Superior temporal gyrus (tissue), 1 donor: ENCODE measurements at regions not wholly inside any gene's neighbourhood (a gene's known extent, or its start where the extent isn't known, plus 50 kb on each side); places are given as distances from the start of the nearest gene placed in this dataset.
"Not testable (repeated sequence)": the region's sequence is repeated elsewhere in the genome, so short reads cannot be mapped to it uniquely, and the experiment has no call there.

ENCODE experiments used
- DNase-seq: peaks from one replicate; pipeline ENCODE4 v3.0.0-alpha.2; 2016; ENCODE audit errors: extremely low spot score

GRCh38 chr5:99019254-99019653 is 90.4 kb upstream of the CHD1 start:
- no peak for DNase-seq

- DNase-seq: no peak
Measured at GRCh38 chr5:99010294-99010693, 81.5 kb upstream of the CHD1 start.

- DNase-seq: not testable (repeated sequence)
Measured at GRCh38 chr5:99008009-99008408, 79.2 kb upstream of the CHD1 start.

- no peak for DNase-seq
Measured at GRCh38 chr5:99005506-99005905, 76.7 kb upstream of the CHD1 start.

- no peak for DNase-seq
Measured at GRCh38 chr5:99004960-99005359, 76.2 kb upstream of the CHD1 start.

- DNase-seq: no peak
Measured at GRCh38 chr5:99000876-99001275, 72.1 kb upstream of the CHD1 start.

- no peak for DNase-seq
Measured at GRCh38 chr5:99000221-99000620, 71.4 kb upstream of the CHD1 start.

GRCh38 chr5:98999631-99000030 is 70.8 kb upstream of the CHD1 start:
- DNase-seq: no peak

GRCh38 chr5:98997000-98997399 is 68.2 kb upstream of the CHD1 start:
- DNase-seq: no peak

- no peak for DNase-seq
Measured at GRCh38 chr5:98994611-98995010, 65.8 kb upstream of the CHD1 start.

GRCh38 chr5:98993512-98993911 is 64.7 kb upstream of the CHD1 start:
- DNase-seq: no peak

GRCh38 chr5:98992552-98992951 is 63.7 kb upstream of the CHD1 start:
- no peak for DNase-seq

GRCh38 chr5:98989727-98990126 is 60.9 kb upstream of the CHD1 start:
- no peak for DNase-seq

- no peak for DNase-seq
Measured at GRCh38 chr5:98986587-98986986, 57.8 kb upstream of the CHD1 start.

GRCh38 chr5:98982880-98983279 is 54.1 kb upstream of the CHD1 start:
- DNase-seq: no peak
